H9 (cell line): ENCODE measurements at regions not wholly inside any gene's neighbourhood (a gene's known extent, or its start where the extent isn't known, plus 50 kb on each side); places are given as distances from the start of the nearest gene placed in this dataset.

Experiments used
- DNase-seq: peaks from one replicate; pipeline ENCODE4 v3.0.0-alpha.2; 2017
- H2AFZ ChIP-seq: one replicate; pipeline ENCODE4 v1.6.1; 2013; ENCODE audit warnings: mild to moderate bottlenecking, low read length, control low read depth, moderate library complexity
- H2AK5ac ChIP-seq: 2 replicates; pipeline ENCODE4 v1.6.1; 2013; ENCODE audit warnings: low read length, control low read depth, mixed read lengths; ENCODE audit not compliant: insufficient read length
- H2BK120ac ChIP-seq: one replicate; pipeline ENCODE4 v1.6.1; 2013; ENCODE audit warnings: low read depth, mild to moderate bottlenecking, low read length, control low read depth, inconsistent platforms; ENCODE audit not compliant: poor library complexity, severe bottlenecking
- H2BK12ac ChIP-seq: 2 replicates; pipeline ENCODE4 v1.6.1; 2013; ENCODE audit warnings: low read length, control low read depth, mixed read lengths, low read depth; ENCODE audit not compliant: insufficient read length
- H2BK15ac ChIP-seq: 2 replicates; pipeline ENCODE4 v1.6.1; 2013; ENCODE audit warnings: low read depth, low read length, control low read depth
- H2BK20ac ChIP-seq: one replicate; pipeline ENCODE4 v1.6.1; 2013; ENCODE audit warnings: low read depth, mild to moderate bottlenecking, low read length, control low read depth, inconsistent platforms; ENCODE audit not compliant: poor library complexity, severe bottlenecking
- H2BK5ac ChIP-seq: 2 replicates; pipeline ENCODE4 v1.6.1; 2013; ENCODE audit warnings: low read length, control low read depth, mixed read lengths; ENCODE audit not compliant: insufficient read length
- H3K14ac ChIP-seq: 2 replicates; pipeline ENCODE4 v1.6.1; 2013; ENCODE audit warnings: low read length, control low read depth; ENCODE audit not compliant: insufficient read depth
- H3K18ac ChIP-seq: 2 replicates; pipeline ENCODE4 v1.6.1; 2013; ENCODE audit warnings: low read depth, mild to moderate bottlenecking, mixed read lengths, low read length, control low read depth; ENCODE audit not compliant: insufficient read length
- H3K23ac ChIP-seq: 2 replicates; pipeline ENCODE4 v1.6.1; 2013; ENCODE audit warnings: low read length, control low read depth, mixed read lengths, low read depth; ENCODE audit not compliant: insufficient read length
- H3K23me2 ChIP-seq: 2 replicates; pipeline ENCODE4 v1.6.1; 2013; ENCODE audit warnings: low read depth, mild to moderate bottlenecking, mixed read lengths, low read length, control low read depth; ENCODE audit not compliant: insufficient read length, poor library complexity, severe bottlenecking
- H3K27ac ChIP-seq: 2 replicates; pipeline ENCODE4 v1.5.1; 2013; ENCODE audit warnings: low read length, control low read depth, mixed read lengths, low read depth; ENCODE audit not compliant: insufficient read length
- H3K27me3 ChIP-seq: 2 replicates; pipeline ENCODE4 v1.6.1; 2013; ENCODE audit warnings: low read length, control low read depth, inconsistent platforms; ENCODE audit not compliant: insufficient read depth
- H3K4ac ChIP-seq: 2 replicates; pipeline ENCODE4 v1.6.1; 2013; ENCODE audit warnings: low read depth, mild to moderate bottlenecking, control low read depth, inconsistent platforms, low read length, moderate library complexity
- H3K4me1 ChIP-seq: 2 replicates; pipeline ENCODE4 v1.6.1; 2013; ENCODE audit warnings: low read length, control low read depth, inconsistent platforms; ENCODE audit not compliant: insufficient read depth
- H3K4me2 ChIP-seq: 2 replicates; pipeline ENCODE4 v1.6.1; 2013; ENCODE audit warnings: low read length, control low read depth, mixed read lengths; ENCODE audit not compliant: insufficient read length, insufficient read depth
- H3K56ac ChIP-seq: 2 replicates; pipeline ENCODE4 v1.6.1; 2013; ENCODE audit warnings: low read depth, mild to moderate bottlenecking, mixed read lengths, low read length, control low read depth; ENCODE audit not compliant: insufficient read length
- H3K79me1 ChIP-seq: 2 replicates; pipeline ENCODE4 v1.6.1; 2013; ENCODE audit warnings: low read depth, mild to moderate bottlenecking, moderate library complexity, low read length, control low read depth, inconsistent platforms; ENCODE audit not compliant: insufficient read depth, poor library complexity, severe bottlenecking
- H3K79me2 ChIP-seq: 2 replicates; pipeline ENCODE4 v1.6.1; 2013; ENCODE audit warnings: low read length, control low read depth, inconsistent platforms; ENCODE audit not compliant: insufficient read depth
- H3K9ac ChIP-seq: 2 replicates; pipeline ENCODE4 v1.6.1; 2013; ENCODE audit warnings: low read length, control low read depth, mixed read lengths; ENCODE audit not compliant: insufficient read length; ENCODE audit errors: extremely low read depth
- H3K9me3 ChIP-seq: one replicate; pipeline ENCODE4 v1.6.1; 2013; ENCODE audit warnings: low read depth, low read length, inconsistent platforms; ENCODE audit not compliant: control insufficient read depth
- H3T11ph ChIP-seq: one replicate; pipeline ENCODE4 v1.6.1; 2013; ENCODE audit warnings: mild to moderate bottlenecking, low read length, control low read depth, inconsistent platforms
- H4K20me1 ChIP-seq: one replicate; pipeline ENCODE4 v1.6.1; 2013; ENCODE audit not compliant: control insufficient read depth, insufficient read length, insufficient read depth
- H4K5ac ChIP-seq: 2 replicates; pipeline ENCODE4 v1.6.1; 2013; ENCODE audit warnings: low read depth, mild to moderate bottlenecking, mixed read lengths, low read length, control low read depth; ENCODE audit not compliant: insufficient read length
- H4K8ac ChIP-seq: replicated peaks from 2 replicates; pipeline ENCODE4 v1.6.1; 2013; ENCODE audit warnings: low read length, control low read depth, mixed read lengths, low read depth; ENCODE audit not compliant: insufficient read length
- H4K91ac ChIP-seq: 2 replicates; pipeline ENCODE4 v1.6.1; 2013; ENCODE audit warnings: low read depth, mild to moderate bottlenecking, moderate library complexity, mixed read lengths, low read length, control low read depth; ENCODE audit not compliant: insufficient read length
- H3K27ac Mint-ChIP-seq, 3 experiments: 2 replicates in 2 of 3; 3 replicates in 1 of 3; pipeline ENCODE4 v1.8.0; 2020 to 2021; ENCODE audit warnings: mixed read lengths in 3 of 3, mild to moderate bottlenecking in 1 of 3, moderate library complexity in 1 of 3
- H3K27me3 Mint-ChIP-seq: 2 replicates; pipeline ENCODE4 v1.8.0; 2021; ENCODE audit warnings: low read depth, mild to moderate bottlenecking, moderate library complexity, mixed read lengths
- H3K36me3 Mint-ChIP-seq, 3 experiments: 2 replicates in 2 of 3; 3 replicates in 1 of 3; pipeline ENCODE4 v1.8.0; 2020 to 2021; ENCODE audit warnings: low read depth in 3 of 3, mixed read lengths in 3 of 3; ENCODE audit not compliant: insufficient read depth in 1 of 3
- H3K4me1 Mint-ChIP-seq, 2 experiments: 2 replicates each; pipeline ENCODE4 v1.8.0; 2020; ENCODE audit warnings: mixed read lengths in 2 of 2
- H3K4me3 Mint-ChIP-seq, 2 experiments: 2 replicates in 1 of 2; 3 replicates in 1 of 2; pipeline ENCODE4 v1.8.0; 2020 to 2021; ENCODE audit warnings: mild to moderate bottlenecking in 2 of 2, mixed read lengths in 2 of 2, moderate library complexity in 1 of 2
- H3K9me3 Mint-ChIP-seq, 2 experiments: 2 replicates in 1 of 2; 3 replicates in 1 of 2; pipeline ENCODE4 v1.8.0; 2020; ENCODE audit warnings: mild to moderate bottlenecking in 2 of 2, mixed read lengths in 2 of 2, moderate library complexity in 1 of 2
- WGBS: extraction: QIAGEN DNeasy Blood & Tissue Kit; methylation state at CpG from one replicate; pipeline ENCODE4 v1.1.7; 2013; ENCODE audit warnings: missing lambda C conversion rate, low lambda C conversion rate, mixed read lengths; ENCODE audit not compliant: insufficient read length; ENCODE audit errors: extremely low coverage; 5-methylcytosine and 5-hydroxymethylcytosine counted together
- TF ChIP-seq, protein P1 (sequence below): fragments of 200-600 bp; sonication (generic); conservative IDR thresholded peaks from 3 replicates; pipeline ENCODE4 v1.8.0; 2021; ENCODE audit warnings: antibody characterized with exemption, mild to moderate bottlenecking

DNA sequence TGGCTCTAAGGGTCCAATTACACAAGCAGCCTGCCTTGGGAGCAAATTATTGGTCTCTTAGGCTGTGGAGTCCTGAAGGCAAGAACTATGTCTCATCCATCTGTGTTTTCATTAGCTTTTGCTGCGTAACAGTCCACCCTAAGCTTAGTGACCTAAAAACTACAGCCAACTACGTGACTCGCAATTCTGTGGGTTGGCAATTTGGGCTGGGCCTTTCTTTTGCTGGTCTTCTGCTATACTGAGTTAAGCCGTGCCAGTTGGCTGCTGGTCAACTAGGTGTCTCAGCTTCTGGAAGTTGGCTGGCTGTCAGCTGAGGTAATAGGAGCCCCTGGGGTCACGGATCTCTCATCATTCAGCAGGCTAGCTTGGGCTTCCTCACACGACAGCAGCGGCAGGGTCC lies 205.6 kb upstream of the S100G start:
- no peak overlapping the region for H3K56ac ChIP-seq
- Mint-ChIP-seq H3K9me3 (peaks cover 0 to 5% of the 10 kb centered on the region in 2 experiments; a peak in 1 of 5 replicates), H3K27ac (peak overlapping the region in 2 of 3 experiments; percentile 16 to 56; a peak in 2 of 7 replicates), H3K4me3 (no peak overlapping the region), H3K27me3 (no peaks in the 10 kb centered on the region), H3K4me1 (peaks cover 29 to 35% of the 10 kb centered on the region in 2 experiments), H3K36me3 (peaks cover 4 to 10% (median 8%) of the 10 kb centered on the region in 3 experiments; a peak in 6 of 7 replicates)
- no peak overlapping the region for H2BK20ac ChIP-seq
- H3T11ph ChIP-seq = no peak overlapping the region
- no peaks in the 10 kb centered on the region for H3K23me2 ChIP-seq
- H3K4me1 ChIP-seq = peaks cover 5% of the 10 kb centered on the region; the same call in 1 of the 2 replicates
- H2BK15ac ChIP-seq = no peak overlapping the region
- H3K23ac ChIP-seq = no peak overlapping the region
- no peak overlapping the region for H3K14ac ChIP-seq
- no peak overlapping the region for H4K91ac ChIP-seq
- no peaks in the 10 kb centered on the region for H3K27me3 ChIP-seq
- no peak overlapping the region for H3K4ac ChIP-seq
- no peak overlapping the region for H3K9ac ChIP-seq
- no peak overlapping the region for H3K4me2 ChIP-seq
- H4K20me1 ChIP-seq = no peaks in the 10 kb centered on the region
- WGBS = no CpG with 5 or more reads among the region's 7 CpGs
- no peak overlapping the region for H2BK5ac ChIP-seq
- H3K79me2 ChIP-seq = no peaks in the 10 kb centered on the region
- H2BK120ac ChIP-seq = no peak overlapping the region
- H4K5ac ChIP-seq = no peak overlapping the region
- no peak overlapping the region for H4K8ac ChIP-seq
- no peak overlapping the region for H3K18ac ChIP-seq
- no peak overlapping the region for H2AK5ac ChIP-seq
- H2BK12ac ChIP-seq = no peak overlapping the region
- H3K9me3 ChIP-seq = no peaks in the 10 kb centered on the region
- no peak for DNase-seq
- H2AFZ ChIP-seq = no peak overlapping the region
- H3K79me1 ChIP-seq = no peaks in the 10 kb centered on the region
- no peak overlapping the region for H3K27ac ChIP-seq
- TF ChIP-seq, protein P1, sequence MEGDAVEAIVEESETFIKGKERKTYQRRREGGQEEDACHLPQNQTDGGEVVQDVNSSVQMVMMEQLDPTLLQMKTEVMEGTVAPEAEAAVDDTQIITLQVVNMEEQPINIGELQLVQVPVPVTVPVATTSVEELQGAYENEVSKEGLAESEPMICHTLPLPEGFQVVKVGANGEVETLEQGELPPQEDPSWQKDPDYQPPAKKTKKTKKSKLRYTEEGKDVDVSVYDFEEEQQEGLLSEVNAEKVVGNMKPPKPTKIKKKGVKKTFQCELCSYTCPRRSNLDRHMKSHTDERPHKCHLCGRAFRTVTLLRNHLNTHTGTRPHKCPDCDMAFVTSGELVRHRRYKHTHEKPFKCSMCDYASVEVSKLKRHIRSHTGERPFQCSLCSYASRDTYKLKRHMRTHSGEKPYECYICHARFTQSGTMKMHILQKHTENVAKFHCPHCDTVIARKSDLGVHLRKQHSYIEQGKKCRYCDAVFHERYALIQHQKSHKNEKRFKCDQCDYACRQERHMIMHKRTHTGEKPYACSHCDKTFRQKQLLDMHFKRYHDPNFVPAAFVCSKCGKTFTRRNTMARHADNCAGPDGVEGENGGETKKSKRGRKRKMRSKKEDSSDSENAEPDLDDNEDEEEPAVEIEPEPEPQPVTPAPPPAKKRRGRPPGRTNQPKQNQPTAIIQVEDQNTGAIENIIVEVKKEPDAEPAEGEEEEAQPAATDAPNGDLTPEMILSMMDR = no peak
